ENCODE measurements at regions not wholly inside any gene's neighbourhood (a gene's known extent, or its start where the extent isn't known, plus 50 kb on each side); places are given as distances from the start of the nearest gene placed in this dataset.

DNA sequence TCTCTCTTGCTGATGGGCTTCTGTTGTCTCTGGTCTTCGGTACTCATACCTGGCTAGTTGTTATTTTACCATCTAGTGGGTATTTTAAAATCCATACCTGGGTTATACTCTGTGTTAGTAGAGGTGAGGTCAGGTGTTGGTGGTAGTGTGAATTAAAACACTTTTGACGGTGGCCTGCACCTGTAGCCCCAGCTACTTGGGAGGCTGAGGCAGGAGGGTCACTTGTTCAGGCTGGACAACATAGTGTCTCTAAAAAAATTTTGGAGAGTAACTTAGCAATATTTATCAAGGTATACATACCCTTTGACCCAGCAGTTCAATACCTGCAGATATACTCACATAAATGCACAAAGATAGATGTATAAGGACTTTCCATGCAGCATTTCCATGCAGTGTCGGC is 55.4 kb downstream of the GSX1 start:
- Histone ChIP-seq H3K36me3 (ENCODE audit: control insufficient read depth, insufficient read depth, low read length) (no peaks in the 10 kb centered on the region), H3K27me3 (ENCODE audit: control insufficient read depth, insufficient read depth, low read length) (no peaks in the 10 kb centered on the region), H3K4me3 (ENCODE audit: low read depth, low read length) (no peak overlapping the region), H3K27ac (ENCODE audit: insufficient read depth, low read length, poor library complexity, severe bottlenecking) (no peak overlapping the region), H3K4me1 (ENCODE audit: control insufficient read depth, insufficient read depth, low read length, poor library complexity, severe bottlenecking) (no peaks in the 10 kb centered on the region), H3K9me3 (ENCODE audit: control insufficient read depth in 2 of 2, low read length in 2 of 2) (peaks cover 0 to 3% of the 10 kb centered on the region in 2 experiments)
- DNase-seq = no peak
- Mint-ChIP-seq H3K4me3 (no peak overlapping the region), H3K4me1 (no peaks in the 10 kb centered on the region), H3K9me3 (peaks cover 0 to 3% (median 0%) of the 10 kb centered on the region in 7 donors), H3K36me3 (no peaks in the 10 kb centered on the region), H3K27ac (no peak overlapping the region), H3K27me3 (peaks cover 41% of the 10 kb centered on the region)
- no peak for ATAC-seq (ENCODE audit: low read depth in 2 of 2)

DNA sequence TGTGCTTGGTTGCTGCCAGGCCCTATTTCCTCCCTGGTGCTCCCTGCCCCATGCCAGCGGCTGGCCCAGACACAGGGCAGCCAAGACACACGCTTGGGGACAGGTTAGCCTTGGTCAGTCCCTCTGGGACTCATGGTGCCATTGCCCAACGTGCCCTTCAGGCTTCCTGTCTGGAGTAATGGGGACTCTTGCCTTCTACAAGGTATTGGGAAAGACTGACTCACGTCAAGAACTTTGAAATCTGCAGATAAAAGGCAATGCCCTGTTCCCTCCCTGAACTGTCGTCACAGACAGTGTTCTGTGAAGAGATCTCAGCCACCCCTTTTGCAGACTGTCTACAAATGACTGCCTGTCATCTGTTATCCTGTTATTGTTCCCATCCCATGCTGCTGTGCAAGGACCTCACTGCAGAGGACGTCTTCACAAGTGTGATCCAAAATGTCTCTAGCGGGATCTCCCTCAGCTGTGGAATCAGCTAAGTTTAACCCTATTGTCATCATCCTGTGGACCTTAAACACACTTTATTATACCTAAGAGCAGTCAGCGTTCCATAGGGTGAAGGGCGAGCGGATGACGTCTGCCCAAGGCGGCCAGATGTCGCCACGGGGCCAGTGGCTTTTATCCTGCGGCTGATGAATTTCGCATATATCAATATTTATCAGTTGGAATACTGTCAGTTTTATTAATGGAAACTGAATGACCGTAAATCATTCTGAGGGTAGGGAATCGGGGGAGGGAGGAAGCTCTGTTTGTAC is 59.0 kb downstream of the GSX1 start:
- Mint-ChIP-seq H3K4me1 (no peaks in the 10 kb centered on the region), H3K27ac (no peak overlapping the region), H3K27me3 (peaks cover 22% of the 10 kb centered on the region), H3K9me3 (peaks cover 0 to under 1% (median 0%) of the 10 kb centered on the region in 7 donors), H3K36me3 (no peaks in the 10 kb centered on the region), H3K4me3 (no peak overlapping the region)
- Histone ChIP-seq H3K36me3 (ENCODE audit: control insufficient read depth, insufficient read depth, low read length) (no peaks in the 10 kb centered on the region), H3K27me3 (ENCODE audit: control insufficient read depth, insufficient read depth, low read length) (peaks cover 2% of the 10 kb centered on the region), H3K9me3 (ENCODE audit: control insufficient read depth in 2 of 2, low read length in 2 of 2) (no peaks in the 10 kb centered on the region), H3K27ac (ENCODE audit: insufficient read depth, low read length, poor library complexity, severe bottlenecking) (no peak overlapping the region), H3K4me1 (ENCODE audit: control insufficient read depth, insufficient read depth, low read length, poor library complexity, severe bottlenecking) (no peaks in the 10 kb centered on the region), H3K4me3 (ENCODE audit: low read depth, low read length) (no peak overlapping the region)
- no peak for DNase-seq
- no peak for ATAC-seq (ENCODE audit: low read depth in 2 of 2)

DNA sequence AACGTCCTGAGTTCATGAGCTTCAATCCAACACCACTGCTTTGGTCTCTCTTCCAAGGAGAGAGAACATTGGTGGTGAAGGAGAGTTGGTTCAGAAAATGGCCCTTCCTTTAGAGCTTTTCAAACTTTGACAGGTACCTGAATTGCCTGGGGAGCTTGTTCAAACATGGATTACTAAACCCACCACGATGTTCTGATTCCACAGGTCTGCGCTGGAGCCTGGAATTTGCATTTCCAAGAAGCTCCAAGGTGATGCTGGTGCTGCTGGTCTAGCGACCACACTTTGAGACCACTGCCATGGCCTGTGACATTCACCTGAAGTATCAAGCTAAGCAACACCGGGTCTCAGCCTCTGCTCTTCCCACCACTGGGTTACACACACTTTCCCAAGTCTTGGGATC is 60.2 kb downstream of the GSX1 start:
- H3K4me1 ChIP-seq (ENCODE audit: control insufficient read depth, insufficient read depth, low read length, poor library complexity, severe bottlenecking) = no peaks in the 10 kb centered on the region
- H3K27me3 ChIP-seq (ENCODE audit: control insufficient read depth, insufficient read depth, low read length) = peaks cover 2% of the 10 kb centered on the region
- no peak overlapping the region for H3K4me3 ChIP-seq (ENCODE audit: low read depth, low read length)
- H3K27ac Mint-ChIP-seq = no peak overlapping the region
- no peaks in the 10 kb centered on the region for H3K9me3 Mint-ChIP-seq
- no peak overlapping the region for H3K27ac ChIP-seq (ENCODE audit: insufficient read depth, low read length, poor library complexity, severe bottlenecking)
- ATAC-seq (ENCODE audit: low read depth in 2 of 2) (no peak), DNase-seq (no peak)
- H3K4me1 Mint-ChIP-seq = no peaks in the 10 kb centered on the region
- H3K4me3 Mint-ChIP-seq = no peak overlapping the region
- H3K9me3 ChIP-seq (ENCODE audit: control insufficient read depth in 2 of 2, low read length in 2 of 2) = no peaks in the 10 kb centered on the region
- H3K36me3 Mint-ChIP-seq = no peaks in the 10 kb centered on the region
- peaks cover 15% of the 10 kb centered on the region for H3K27me3 Mint-ChIP-seq
- no peaks in the 10 kb centered on the region for H3K36me3 ChIP-seq (ENCODE audit: control insufficient read depth, insufficient read depth, low read length)

- DNase-seq (no peak), ATAC-seq (ENCODE audit: low read depth in 2 of 2) (no peak)
- no peaks in the 10 kb centered on the region for H3K4me1 ChIP-seq (ENCODE audit: control insufficient read depth, insufficient read depth, low read length, poor library complexity, severe bottlenecking)
- H3K36me3 ChIP-seq (ENCODE audit: control insufficient read depth, insufficient read depth, low read length) = no peaks in the 10 kb centered on the region
- H3K27me3 Mint-ChIP-seq = peaks cover 15% of the 10 kb centered on the region
- H3K27ac ChIP-seq (ENCODE audit: insufficient read depth, low read length, poor library complexity, severe bottlenecking) = no peak overlapping the region
- H3K36me3 Mint-ChIP-seq = no peaks in the 10 kb centered on the region
- peaks cover 2% of the 10 kb centered on the region for H3K27me3 ChIP-seq (ENCODE audit: control insufficient read depth, insufficient read depth, low read length)
- no peak overlapping the region for H3K4me3 ChIP-seq (ENCODE audit: low read depth, low read length)
- no peak overlapping the region for H3K27ac Mint-ChIP-seq
- H3K9me3 Mint-ChIP-seq = no peaks in the 10 kb centered on the region
- H3K4me3 Mint-ChIP-seq = no peak overlapping the region
- no peaks in the 10 kb centered on the region for H3K4me1 Mint-ChIP-seq
- no peaks in the 10 kb centered on the region for H3K9me3 ChIP-seq (ENCODE audit: control insufficient read depth in 2 of 2, low read length in 2 of 2)
These were observed 61.1 kb downstream of the GSX1 start for GRCh38 chr13:27853335-27853734.

- no peak overlapping the region for H3K27ac ChIP-seq (ENCODE audit: insufficient read depth, low read length, poor library complexity, severe bottlenecking)
- H3K9me3 ChIP-seq (ENCODE audit: control insufficient read depth in 2 of 2, low read length in 2 of 2) = no peaks in the 10 kb centered on the region
- Mint-ChIP-seq H3K9me3 (no peaks in the 10 kb centered on the region), H3K36me3 (no peaks in the 10 kb centered on the region), H3K27ac (no peak overlapping the region), H3K4me1 (no peaks in the 10 kb centered on the region), H3K4me3 (no peak overlapping the region), H3K27me3 (peaks cover 15% of the 10 kb centered on the region)
- H3K4me3 ChIP-seq (ENCODE audit: low read depth, low read length) = no peak overlapping the region
- no peaks in the 10 kb centered on the region for H3K36me3 ChIP-seq (ENCODE audit: control insufficient read depth, insufficient read depth, low read length)
- ATAC-seq (ENCODE audit: low read depth in 2 of 2) = no peak
- no peak for DNase-seq
- no peaks in the 10 kb centered on the region for H3K4me1 ChIP-seq (ENCODE audit: control insufficient read depth, insufficient read depth, low read length, poor library complexity, severe bottlenecking)
- peaks cover 2% of the 10 kb centered on the region for H3K27me3 ChIP-seq (ENCODE audit: control insufficient read depth, insufficient read depth, low read length)
These were observed 61.6 kb downstream of the GSX1 start for GRCh38 chr13:27853861-27854260.

DNA sequence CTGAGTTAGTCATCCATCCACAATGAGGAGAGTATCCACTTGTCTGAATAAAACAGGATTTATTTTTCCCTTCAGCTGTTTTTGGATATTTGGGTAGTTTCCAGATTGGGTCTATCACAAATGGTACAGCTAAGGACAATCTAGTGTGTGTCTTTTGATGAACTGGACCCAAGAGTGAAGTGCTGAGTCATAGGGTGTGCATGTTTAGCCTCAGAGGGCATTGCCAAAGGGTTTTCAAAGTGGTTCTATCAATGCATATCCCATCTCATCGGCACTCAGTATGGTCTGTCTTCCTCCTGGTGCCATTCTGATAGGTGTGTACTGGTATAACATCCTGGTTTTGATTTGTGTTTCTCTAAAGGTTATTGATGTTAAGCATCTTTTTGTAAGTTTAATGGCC is 62.3 kb downstream of the GSX1 start:
- H3K4me1 ChIP-seq (ENCODE audit: control insufficient read depth, insufficient read depth, low read length, poor library complexity, severe bottlenecking) = no peaks in the 10 kb centered on the region
- H3K4me3 Mint-ChIP-seq = no peak overlapping the region
- no peaks in the 10 kb centered on the region for H3K36me3 Mint-ChIP-seq
- DNase-seq = no peak
- peaks cover 2% of the 10 kb centered on the region for H3K27me3 ChIP-seq (ENCODE audit: control insufficient read depth, insufficient read depth, low read length)
- no peaks in the 10 kb centered on the region for H3K36me3 ChIP-seq (ENCODE audit: control insufficient read depth, insufficient read depth, low read length)
- no peaks in the 10 kb centered on the region for H3K9me3 ChIP-seq (ENCODE audit: control insufficient read depth in 2 of 2, low read length in 2 of 2)
- no peaks in the 10 kb centered on the region for H3K9me3 Mint-ChIP-seq
- H3K27ac Mint-ChIP-seq = no peak overlapping the region
- ATAC-seq (ENCODE audit: low read depth in 2 of 2) = no peak
- no peak overlapping the region for H3K4me3 ChIP-seq (ENCODE audit: low read depth, low read length)
- no peak overlapping the region for H3K27ac ChIP-seq (ENCODE audit: insufficient read depth, low read length, poor library complexity, severe bottlenecking)
- no peaks in the 10 kb centered on the region for H3K4me1 Mint-ChIP-seq
- H3K27me3 Mint-ChIP-seq = peaks cover 11% of the 10 kb centered on the region

DNA sequence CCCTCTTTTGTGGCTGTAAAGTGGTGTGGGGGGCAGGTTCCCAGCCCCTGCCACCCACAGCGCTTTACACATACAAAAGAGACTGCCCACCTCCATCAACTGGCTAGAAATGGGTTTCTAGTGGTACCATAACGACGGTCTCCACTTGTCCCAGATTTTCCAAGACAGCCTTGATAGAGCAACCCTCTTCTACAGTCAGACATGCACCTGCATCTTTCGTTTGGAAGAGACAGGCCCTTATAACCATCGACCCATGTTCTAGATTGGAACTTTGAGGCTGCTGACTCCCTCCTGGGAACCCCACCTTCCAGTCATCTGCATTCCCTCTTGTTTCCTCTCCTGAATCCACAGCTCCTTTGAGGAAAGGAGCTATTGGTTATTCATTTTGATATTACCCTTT is 63.1 kb downstream of the GSX1 start:
- Histone ChIP-seq H3K4me3 (ENCODE audit: low read depth, low read length) (no peak overlapping the region), H3K27ac (ENCODE audit: insufficient read depth, low read length, poor library complexity, severe bottlenecking) (no peak overlapping the region), H3K36me3 (ENCODE audit: control insufficient read depth, insufficient read depth, low read length) (no peaks in the 10 kb centered on the region), H3K9me3 (ENCODE audit: control insufficient read depth in 2 of 2, low read length in 2 of 2) (no peaks in the 10 kb centered on the region), H3K4me1 (ENCODE audit: control insufficient read depth, insufficient read depth, low read length, poor library complexity, severe bottlenecking) (no peaks in the 10 kb centered on the region), H3K27me3 (ENCODE audit: control insufficient read depth, insufficient read depth, low read length) (peaks cover 7% of the 10 kb centered on the region)
- Mint-ChIP-seq H3K27me3 (peaks cover 4% of the 10 kb centered on the region), H3K36me3 (no peaks in the 10 kb centered on the region), H3K4me1 (no peaks in the 10 kb centered on the region), H3K4me3 (no peak overlapping the region), H3K9me3 (no peaks in the 10 kb centered on the region), H3K27ac (no peak overlapping the region)
- no peak for ATAC-seq (ENCODE audit: low read depth in 2 of 2)
- no peak for DNase-seq

DNA sequence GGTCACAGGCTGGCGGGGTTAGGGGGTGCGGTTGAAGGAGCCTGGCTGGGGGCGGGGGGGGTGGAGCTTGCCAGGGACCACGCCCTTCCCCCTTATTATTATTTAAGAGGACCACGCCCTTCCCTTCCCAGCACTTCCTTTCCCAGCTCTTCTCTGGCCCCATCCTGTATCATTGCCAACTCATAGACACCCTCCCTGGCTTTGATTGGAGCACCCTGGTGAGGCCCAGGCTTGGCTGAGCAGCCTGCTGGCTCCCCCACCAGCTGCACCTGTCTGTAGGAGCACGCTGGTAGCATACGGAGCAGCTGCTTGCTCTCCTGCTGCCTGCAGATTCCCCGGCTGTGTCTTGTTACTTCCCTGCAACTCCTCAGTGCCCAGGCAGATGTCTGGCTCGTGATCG is 62.5 kb upstream of the PDX1 start:
- H3K27me3 Mint-ChIP-seq = peaks cover 4% of the 10 kb centered on the region
- ATAC-seq (ENCODE audit: low read depth in 2 of 2) (no peak), DNase-seq (no peak)
- no peaks in the 10 kb centered on the region for H3K4me1 ChIP-seq (ENCODE audit: control insufficient read depth, insufficient read depth, low read length, poor library complexity, severe bottlenecking)
- no peaks in the 10 kb centered on the region for H3K9me3 Mint-ChIP-seq
- no peaks in the 10 kb centered on the region for H3K36me3 Mint-ChIP-seq
- no peaks in the 10 kb centered on the region for H3K9me3 ChIP-seq (ENCODE audit: control insufficient read depth in 2 of 2, low read length in 2 of 2)
- no peak overlapping the region for H3K4me3 Mint-ChIP-seq
- no peaks in the 10 kb centered on the region for H3K4me1 Mint-ChIP-seq
- H3K27me3 ChIP-seq (ENCODE audit: control insufficient read depth, insufficient read depth, low read length) = peaks cover 7% of the 10 kb centered on the region
- no peak overlapping the region for H3K4me3 ChIP-seq (ENCODE audit: low read depth, low read length)
- no peak overlapping the region for H3K27ac Mint-ChIP-seq
- no peak overlapping the region for H3K27ac ChIP-seq (ENCODE audit: insufficient read depth, low read length, poor library complexity, severe bottlenecking)
- no peaks in the 10 kb centered on the region for H3K36me3 ChIP-seq (ENCODE audit: control insufficient read depth, insufficient read depth, low read length)

All from CD4-positive, CD25-positive, alpha-beta regulatory T cell (primary cell).